ENCODE measurements at regions not wholly inside any gene's neighbourhood (a gene's known extent, or its start where the extent isn't known, plus 50 kb on each side); places are given as distances from the start of the nearest gene placed in this dataset.

- DNase-seq: no peak
Measured at GRCh38 chr4:19009881-19010280, 988.3 kb upstream of the LCORL start.

GRCh38 chr4:19005211-19005610 lies 983.7 kb upstream of the LCORL start:
- no peak for DNase-seq

DNA sequence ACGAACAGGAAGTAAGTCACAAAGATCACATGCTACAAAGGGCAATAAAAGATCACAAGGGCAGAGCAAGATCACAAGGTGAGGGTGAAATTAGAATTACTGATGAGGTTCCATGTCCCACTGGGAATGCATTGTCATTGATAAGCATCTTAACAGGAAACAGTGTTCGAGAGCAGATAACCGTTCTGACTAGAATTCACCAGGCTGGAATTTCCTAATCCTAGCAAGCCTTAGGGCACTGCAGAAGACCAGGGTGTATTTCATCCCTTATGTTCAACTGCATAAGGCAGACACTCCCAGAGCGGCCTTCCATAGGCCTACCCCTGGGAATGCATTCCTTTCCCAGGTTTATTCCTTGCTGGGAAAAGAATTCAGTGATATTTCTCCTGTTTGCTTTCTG lies 980.6 kb upstream of the LCORL start:
- DNase-seq: no peak

- no peak for DNase-seq
Measured at GRCh38 chr4:18999595-18999994, 978.0 kb upstream of the LCORL start.

- DNase-seq: no peak
Measured at GRCh38 chr4:18981234-18981615, 959.7 kb upstream of the LCORL start.

- DNase-seq: no peak
Measured at GRCh38 chr4:18980516-18981233, 959.1 kb upstream of the LCORL start.

DNA sequence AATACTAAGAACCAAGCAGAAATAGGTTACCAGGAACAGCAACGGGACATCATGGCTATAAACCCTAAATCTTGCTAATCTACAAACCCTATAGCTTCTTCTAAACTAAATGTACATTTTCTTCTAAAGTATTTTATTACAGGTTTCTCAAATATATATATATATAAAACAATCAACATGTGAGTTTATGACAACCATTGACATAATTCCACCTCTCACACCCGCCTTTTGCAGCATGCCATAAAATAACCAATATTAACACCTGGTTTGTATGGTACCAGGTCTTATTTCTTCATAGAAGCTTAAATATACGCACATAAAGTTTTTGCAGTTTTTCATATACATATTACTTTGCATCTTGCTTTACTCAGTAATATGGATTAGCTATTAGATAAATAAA lies 955.3 kb upstream of the LCORL start:
- no peak for DNase-seq

DNA sequence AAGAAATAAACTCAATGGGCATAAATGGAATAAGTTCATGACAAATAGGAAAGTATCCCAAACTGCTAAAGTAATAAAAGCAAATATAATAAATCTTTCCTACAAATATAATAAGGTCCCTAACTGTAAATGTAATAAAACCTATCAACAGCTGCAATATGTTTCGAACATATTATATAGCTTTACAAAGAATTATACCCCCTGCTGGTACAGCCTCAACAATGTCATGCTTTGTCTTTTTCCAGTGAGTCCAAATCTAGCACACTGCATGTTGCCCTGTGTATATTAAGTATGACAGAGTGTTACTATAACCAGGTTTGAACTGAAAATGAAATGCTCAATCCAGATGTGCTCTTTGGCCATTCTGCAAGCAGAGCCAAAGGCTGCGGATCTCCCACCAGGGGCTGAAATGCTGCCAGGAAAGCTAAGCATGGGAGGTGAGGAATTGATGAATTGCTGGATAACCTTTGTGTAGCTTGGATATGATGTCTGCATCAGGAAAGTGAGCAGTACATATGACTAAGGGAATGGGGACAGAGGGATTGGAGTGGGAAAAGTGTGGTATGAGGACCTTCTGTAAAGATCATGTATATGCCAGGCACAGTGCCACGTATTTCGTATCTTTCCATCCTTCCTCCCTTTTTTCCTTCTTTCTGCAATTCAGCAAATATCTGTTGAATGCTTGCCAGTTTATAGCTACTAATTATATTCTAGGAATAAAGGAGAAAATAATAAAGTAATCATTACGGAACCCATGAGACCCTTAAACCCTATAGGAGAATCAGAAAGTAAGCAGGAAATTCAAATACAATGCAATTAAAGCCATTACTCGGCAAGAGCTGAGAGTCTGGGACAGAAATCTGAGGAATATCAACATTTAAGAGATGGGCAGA lies 954.6 kb upstream of the LCORL start:
- DNase-seq: no peak

- no peak for DNase-seq
Measured at GRCh38 chr4:18973296-18973695, 951.7 kb upstream of the LCORL start.

DNA sequence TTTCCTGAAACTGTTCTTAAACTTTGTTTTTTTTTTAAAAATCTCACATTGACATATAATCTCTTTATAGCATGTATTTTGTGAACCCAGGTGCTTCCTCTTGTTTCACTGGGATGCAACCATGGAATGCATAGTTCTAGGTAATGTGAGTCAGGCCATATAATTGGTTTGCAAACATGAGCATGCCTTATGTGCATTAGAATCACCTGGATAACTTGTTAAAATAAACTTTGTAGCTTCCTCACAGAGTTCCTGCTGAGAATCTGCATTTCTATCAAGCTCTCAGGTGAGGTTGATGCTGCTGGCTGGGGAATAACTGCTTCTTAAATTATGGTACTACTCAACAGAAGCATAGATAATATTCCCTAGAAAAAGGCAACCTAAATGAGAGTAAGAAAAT lies 940.3 kb upstream of the LCORL start:
- DNase-seq: no peak

DNA sequence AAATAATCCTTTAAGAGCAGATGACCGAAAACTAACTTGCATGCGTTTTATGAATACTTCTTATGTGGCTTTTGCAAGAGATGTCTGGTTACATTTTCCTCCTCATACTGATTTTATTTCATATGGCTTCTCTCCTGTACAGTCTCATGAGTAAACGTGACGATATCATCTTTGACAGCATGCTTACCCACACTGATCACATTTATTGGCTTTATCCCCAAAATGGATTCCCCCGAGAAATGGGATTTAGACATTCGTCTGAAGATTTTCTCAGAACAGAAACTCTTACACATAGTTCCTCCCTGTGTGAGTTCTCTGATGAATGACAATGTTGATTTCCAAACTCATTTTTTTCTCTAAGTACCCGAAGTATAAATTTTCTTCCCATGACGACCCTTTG lies 939.7 kb upstream of the LCORL start:
- no peak for DNase-seq

DNA sequence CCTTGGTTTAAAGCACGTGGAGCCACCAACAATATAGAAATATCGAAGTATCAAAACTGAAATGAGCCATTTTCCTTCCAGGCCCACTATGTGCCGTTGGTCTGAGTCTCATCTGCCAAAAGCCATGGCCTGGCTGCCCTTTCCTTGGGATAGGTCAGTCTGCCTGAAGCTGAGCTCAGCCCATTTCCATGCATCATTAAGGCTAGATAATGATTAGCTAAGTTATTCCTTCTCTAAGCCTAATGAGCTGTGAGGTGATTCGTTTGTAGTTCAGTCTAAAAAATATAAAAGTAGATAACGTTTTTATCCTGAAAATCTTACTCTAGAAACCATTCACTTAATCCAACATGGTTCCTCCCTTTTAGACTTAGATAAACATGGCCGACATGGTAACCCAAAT lies 936.2 kb upstream of the LCORL start:
- no peak for DNase-seq

DNA sequence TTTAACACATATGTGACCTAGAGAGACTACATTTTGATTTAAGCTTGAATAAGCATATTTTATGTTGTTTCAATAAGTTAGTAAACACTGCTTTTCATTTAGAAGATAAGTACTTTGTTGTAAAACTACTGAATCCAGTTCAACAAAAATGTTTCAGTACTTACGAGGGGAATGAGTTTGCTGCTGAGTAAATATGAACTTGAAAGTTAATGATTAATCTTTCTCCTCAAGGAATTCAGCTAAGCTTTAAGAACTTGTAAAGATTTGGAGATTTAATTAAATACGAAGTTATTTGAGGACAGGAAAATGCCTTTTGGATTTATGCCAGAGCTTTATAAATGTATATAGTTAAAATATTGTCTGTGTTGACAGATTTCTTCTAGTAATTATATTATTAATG lies 933.0 kb upstream of the LCORL start:
- no peak for DNase-seq

DNA sequence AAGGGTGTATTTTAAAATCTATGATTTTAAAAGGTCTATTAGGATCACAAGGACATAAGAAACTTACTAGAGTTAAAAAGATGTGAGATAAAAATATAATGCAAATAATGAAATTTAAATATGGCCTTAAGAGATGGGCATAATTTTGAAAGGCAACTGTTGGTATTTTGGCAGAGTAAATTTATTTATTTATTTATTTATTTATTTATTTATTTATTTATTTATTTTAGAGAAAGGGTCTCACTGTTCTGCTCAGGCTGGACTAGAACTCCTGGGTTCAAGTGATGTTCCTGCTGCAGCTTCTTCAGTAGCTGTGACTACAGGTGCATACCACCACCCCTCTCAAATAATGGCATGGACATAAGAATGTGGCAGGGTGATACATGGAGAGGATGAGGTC lies 932.1 kb upstream of the LCORL start:
- DNase-seq: no peak

DNA sequence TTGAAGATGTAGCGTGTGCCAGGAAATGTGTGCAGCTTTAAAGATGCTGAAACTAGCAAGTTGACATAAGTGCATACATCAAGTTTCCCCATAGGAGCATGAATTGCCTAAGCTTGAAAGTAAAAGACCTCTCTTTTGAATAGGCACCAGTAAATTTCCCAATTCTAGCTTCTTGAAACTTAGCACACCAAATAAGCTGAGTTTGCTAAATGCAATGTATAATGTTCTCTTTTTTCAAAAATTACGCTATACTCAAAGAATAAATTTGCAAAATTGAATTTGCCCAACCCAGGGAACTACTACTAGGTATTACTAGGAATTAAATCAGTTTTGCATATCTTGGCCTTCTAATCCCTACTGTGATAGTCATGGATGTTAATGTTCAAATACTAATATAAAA lies 923.9 kb upstream of the LCORL start:
- no peak for DNase-seq

DNA sequence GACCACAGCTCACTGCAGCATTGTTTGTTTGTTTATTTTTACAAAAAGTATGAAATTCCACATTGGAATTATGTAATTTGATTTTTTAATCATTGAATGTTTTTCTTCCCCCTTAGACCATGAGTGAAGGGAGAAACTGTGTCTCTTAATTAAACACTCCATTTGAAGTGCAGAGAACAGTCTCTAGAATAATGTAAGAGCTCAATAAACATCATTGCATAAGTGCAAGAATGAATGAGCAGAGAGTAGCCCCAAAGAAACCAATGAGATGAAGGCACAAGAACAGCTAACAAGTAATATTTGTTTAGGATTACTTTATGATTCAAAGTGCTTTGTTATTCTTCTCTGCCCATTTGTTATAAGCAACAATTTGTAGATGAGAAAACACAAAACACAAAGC lies 921.3 kb upstream of the LCORL start:
- DNase-seq: no peak

GRCh38 chr4:18938343-18939099 lies 917.0 kb upstream of the LCORL start:
- DNase-seq: no peak

DNA sequence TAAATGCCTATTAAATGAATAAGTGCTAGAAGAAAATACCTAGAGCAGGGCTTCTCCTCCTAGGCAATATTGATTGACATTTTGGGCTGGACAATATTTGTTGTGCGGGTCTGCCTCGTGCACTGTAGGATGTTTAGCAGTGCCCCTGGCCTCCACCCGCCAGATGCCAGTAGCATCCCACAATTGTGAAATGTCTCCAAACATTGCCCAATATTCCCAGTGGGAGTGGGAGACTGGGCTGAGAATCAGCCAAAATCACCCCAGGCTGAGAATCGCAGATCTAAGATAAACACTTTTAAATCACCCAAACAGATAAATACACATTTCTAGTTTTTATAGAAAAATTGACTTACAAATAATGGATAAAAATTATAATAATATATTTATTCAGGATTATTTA lies 916.2 kb upstream of the LCORL start:
- DNase-seq: no peak

DNA sequence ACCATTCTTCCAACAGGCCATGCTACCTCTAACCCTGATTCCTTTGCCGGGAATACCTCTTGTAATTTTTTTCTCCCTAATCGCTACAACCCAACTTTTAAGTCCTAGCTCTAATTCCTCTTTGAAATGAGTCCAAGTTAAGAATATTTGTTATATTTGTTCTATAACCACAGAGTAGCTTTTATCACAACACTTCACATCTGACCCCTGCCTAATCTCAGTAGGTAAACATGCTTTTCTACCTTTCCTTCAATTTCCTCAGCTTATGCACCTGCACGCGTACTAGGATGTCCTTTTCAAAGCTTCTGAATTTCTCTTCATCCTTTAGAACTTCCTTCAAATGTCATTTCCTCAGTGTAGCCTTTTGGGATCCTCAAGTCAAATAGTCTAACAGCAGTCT lies 915.5 kb upstream of the LCORL start:
- DNase-seq: no peak

DNA sequence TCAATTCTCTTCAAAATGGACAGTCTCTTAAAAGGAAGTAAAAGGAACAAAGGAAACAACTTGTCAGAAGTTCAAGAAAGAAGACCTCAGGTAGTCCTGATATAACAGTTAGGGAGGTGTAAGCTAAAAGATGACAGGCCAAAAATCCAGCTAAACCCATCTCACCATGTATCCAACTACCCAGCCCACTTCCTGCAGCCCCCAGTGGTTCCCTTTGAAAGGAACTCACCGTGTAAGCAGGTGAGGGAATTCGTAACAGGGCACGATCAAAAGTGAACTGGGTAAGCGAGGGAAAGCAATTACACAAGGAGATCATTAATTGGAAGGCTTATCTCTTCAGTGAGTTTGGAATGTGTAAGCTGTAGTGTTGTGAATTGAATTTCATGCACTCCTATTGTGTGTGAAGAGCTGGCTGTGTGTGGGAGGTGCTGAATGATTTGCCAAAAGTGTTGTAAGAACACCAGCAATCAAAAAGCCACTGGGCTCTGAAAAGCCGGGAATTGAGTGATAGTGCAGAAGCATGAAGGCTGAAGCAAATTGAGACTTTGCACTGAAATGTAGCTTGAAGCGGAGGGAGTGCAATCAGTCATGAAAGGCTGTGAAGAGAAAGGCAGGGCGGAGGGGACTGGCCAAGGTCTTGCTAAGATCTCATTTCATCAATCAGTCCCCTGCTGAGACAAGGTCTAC lies 914.2 kb upstream of the LCORL start:
- no peak for DNase-seq

DNA sequence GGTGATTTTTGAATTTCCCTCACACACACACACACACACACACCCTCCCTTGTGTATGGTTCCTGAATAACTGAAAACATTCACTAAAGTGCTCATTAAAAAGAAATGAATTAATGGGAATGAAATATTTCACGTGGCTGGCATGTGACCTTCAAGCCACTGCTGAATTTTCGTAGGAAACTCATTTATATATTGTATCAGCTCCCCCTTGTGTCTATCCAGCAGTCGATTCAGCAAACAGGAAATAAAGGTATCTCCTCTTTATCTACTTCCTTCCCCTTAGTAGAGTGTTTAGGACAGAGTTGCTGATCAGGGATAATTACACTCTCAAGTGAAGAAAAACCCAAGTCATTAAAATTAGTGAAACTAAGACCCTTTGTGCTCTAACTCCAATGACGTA lies 912.6 kb upstream of the LCORL start:
- DNase-seq: no peak

DNA sequence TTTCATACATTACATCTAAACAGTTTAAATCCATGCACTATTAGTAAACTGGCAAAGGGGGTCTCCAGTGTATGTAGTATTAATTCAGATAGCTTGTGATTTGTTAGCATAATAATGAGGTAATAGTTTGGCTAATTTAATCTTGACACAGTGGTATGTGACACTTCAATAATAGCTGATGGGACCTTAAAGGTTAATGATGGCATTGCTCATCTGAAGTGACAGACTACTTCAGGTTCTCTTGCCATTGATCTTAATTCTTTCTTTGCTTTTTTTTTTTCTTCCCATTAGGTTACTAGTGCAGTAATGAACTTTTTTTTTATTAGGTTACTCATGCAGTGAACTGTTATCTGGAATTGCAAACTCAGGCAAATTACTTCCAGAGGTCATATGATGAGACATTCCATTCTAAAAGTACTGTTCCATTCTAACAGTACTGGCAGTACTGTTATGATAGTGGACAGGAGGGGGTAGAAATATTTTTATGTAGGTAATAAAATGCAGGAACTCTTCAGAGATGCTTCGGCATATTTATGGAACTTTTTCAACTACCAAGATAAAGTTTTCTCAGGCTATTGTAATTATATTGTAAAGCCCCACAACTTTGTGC lies 911.3 kb upstream of the LCORL start:
- no peak for DNase-seq
